Cerebellar cortex (tissue), 1 donor: ENCODE measurements at regions not wholly inside any gene's neighbourhood (a gene's known extent, or its start where the extent isn't known, plus 50 kb on each side); places are given as distances from the start of the nearest gene placed in this dataset.

ENCODE experiments used
- DNase-seq: peaks from one replicate; pipeline ENCODE4 v3.0.0-alpha.2; 2015; ENCODE audit warnings: low spot score

- no peak for DNase-seq
Measured at GRCh38 chr2:12498286-12498685, 218.4 kb upstream of the TRIB2 start.

GRCh38 chr2:12498704-12499103, 218.0 kb upstream of the TRIB2 start:
- no peak for DNase-seq

GRCh38 chr2:12500899-12501298, 215.8 kb upstream of the TRIB2 start:
- no peak for DNase-seq

- no peak for DNase-seq
Measured at GRCh38 chr2:12501469-12502158, 215.1 kb upstream of the TRIB2 start.

- DNase-seq = no peak
Measured at GRCh38 chr2:12502759-12503158, 214.0 kb upstream of the TRIB2 start.

GRCh38 chr2:12504443-12504842, 212.3 kb upstream of the TRIB2 start:
- DNase-seq = no peak

GRCh38 chr2:12506846-12507245, 209.9 kb upstream of the TRIB2 start:
- DNase-seq = no peak

GRCh38 chr2:12507295-12507694, 209.4 kb upstream of the TRIB2 start:
- no peak for DNase-seq

GRCh38 chr2:12510070-12510469, 206.7 kb upstream of the TRIB2 start:
- DNase-seq = no peak

GRCh38 chr2:12513339-12513738, 203.4 kb upstream of the TRIB2 start:
- no peak for DNase-seq

- DNase-seq = no peak
Measured at GRCh38 chr2:12514168-12514567, 202.6 kb upstream of the TRIB2 start.

GRCh38 chr2:12514631-12515437, 201.9 kb upstream of the TRIB2 start:
- no peak for DNase-seq

GRCh38 chr2:12515871-12516270, 200.9 kb upstream of the TRIB2 start:
- DNase-seq = no peak

- DNase-seq = no peak
Measured at GRCh38 chr2:12533337-12534005, 183.3 kb upstream of the TRIB2 start.

- DNase-seq = no peak
Measured at GRCh38 chr2:12534646-12535263, 182.0 kb upstream of the TRIB2 start.

GRCh38 chr2:12536976-12537375, 179.8 kb upstream of the TRIB2 start:
- no peak for DNase-seq

GRCh38 chr2:12538138-12538694, 178.5 kb upstream of the TRIB2 start:
- no peak for DNase-seq

GRCh38 chr2:12539336-12539735, 177.4 kb upstream of the TRIB2 start:
- no peak for DNase-seq

GRCh38 chr2:12539776-12540562, 176.8 kb upstream of the TRIB2 start:
- no peak for DNase-seq

GRCh38 chr2:12543076-12543977, 173.4 kb upstream of the TRIB2 start:
- no peak for DNase-seq
